Stimulated activated naive CD8-positive, alpha-beta T cell treated with anti-CD3 and anti-CD28 coated beads, Interleukin-15, Interleukin-2, amounts not matched to agents 100 ng/mL and 50 ng/mL, for 24 hours (primary cell): ENCODE measurements at regions not wholly inside any gene's neighbourhood (a gene's known extent, or its start where the extent isn't known, plus 50 kb on each side); places are given as distances from the start of the nearest gene placed in this dataset.

Source experiments
- H3K27ac Mint-ChIP-seq: one replicate; pipeline ENCODE4 v1.8.0; 2021; ENCODE audit warnings: mild to moderate bottlenecking, mixed read lengths
- H3K27me3 Mint-ChIP-seq: one replicate; pipeline ENCODE4 v1.8.0; 2021; ENCODE audit warnings: mixed read lengths
- H3K36me3 Mint-ChIP-seq: one replicate; pipeline ENCODE4 v1.8.0; 2021; ENCODE audit warnings: low read depth, mixed read lengths
- H3K4me1 Mint-ChIP-seq: one replicate; pipeline ENCODE4 v1.8.0; 2021; ENCODE audit warnings: low read depth, mixed read lengths
- H3K4me3 Mint-ChIP-seq: one replicate; pipeline ENCODE4 v1.8.0; 2021; ENCODE audit warnings: mild to moderate bottlenecking, mixed read lengths
- H3K9me3 Mint-ChIP-seq: one replicate; pipeline ENCODE4 v1.8.0; 2021; ENCODE audit warnings: mixed read lengths

DNA sequence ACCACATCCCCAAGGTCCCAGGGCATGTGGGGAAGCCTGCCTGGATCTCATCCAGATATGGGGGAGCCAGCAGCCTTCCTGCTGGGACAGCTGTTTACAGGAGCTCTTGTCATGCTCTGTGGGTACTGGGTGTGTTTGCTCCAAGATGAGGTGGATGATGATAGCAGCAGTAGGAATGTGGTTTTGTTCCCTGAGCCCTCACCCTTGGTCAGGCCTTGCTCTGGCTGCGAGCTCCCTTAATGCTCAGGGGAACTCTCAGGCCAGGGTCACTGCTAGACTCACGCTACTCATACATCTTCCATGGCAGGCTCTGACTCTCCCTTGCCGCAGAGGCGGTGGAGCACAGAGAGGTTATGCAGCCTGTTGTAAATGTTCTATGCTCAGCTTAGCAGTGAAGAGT is 990.3 kb downstream of the AACS start:
- no peak overlapping the region for H3K4me3 Mint-ChIP-seq
- no peaks in the 10 kb centered on the region for H3K36me3 Mint-ChIP-seq
- peaks cover 25% of the 10 kb centered on the region for H3K9me3 Mint-ChIP-seq
- H3K27me3 Mint-ChIP-seq, result no peaks in the 10 kb centered on the region
- no peaks in the 10 kb centered on the region for H3K4me1 Mint-ChIP-seq
- H3K27ac Mint-ChIP-seq, result no peak overlapping the region

- no peak overlapping the region for H3K27ac Mint-ChIP-seq
- peaks cover 3% of the 10 kb centered on the region for H3K9me3 Mint-ChIP-seq
- H3K4me3 Mint-ChIP-seq, result no peak overlapping the region
- no peaks in the 10 kb centered on the region for H3K27me3 Mint-ChIP-seq
- no peaks in the 10 kb centered on the region for H3K36me3 Mint-ChIP-seq
- no peaks in the 10 kb centered on the region for H3K4me1 Mint-ChIP-seq
Measured at GRCh38 chr12:126061777-126062176, 996.5 kb downstream of the AACS start.

- H3K4me1 Mint-ChIP-seq, result no peaks in the 10 kb centered on the region
- H3K27me3 Mint-ChIP-seq, result no peaks in the 10 kb centered on the region
- H3K4me3 Mint-ChIP-seq, result no peak overlapping the region
- H3K36me3 Mint-ChIP-seq, result no peaks in the 10 kb centered on the region
- peaks cover 3% of the 10 kb centered on the region for H3K9me3 Mint-ChIP-seq
- no peak overlapping the region for H3K27ac Mint-ChIP-seq
Measured at GRCh38 chr12:126064028-126064427, 998.8 kb downstream of the AACS start.

- no peak overlapping the region for H3K27ac Mint-ChIP-seq
- H3K27me3 Mint-ChIP-seq, result no peaks in the 10 kb centered on the region
- H3K36me3 Mint-ChIP-seq, result no peaks in the 10 kb centered on the region
- H3K4me1 Mint-ChIP-seq, result no peaks in the 10 kb centered on the region
- H3K9me3 Mint-ChIP-seq, result peaks cover 6% of the 10 kb centered on the region
- no peak overlapping the region for H3K4me3 Mint-ChIP-seq
Measured at GRCh38 chr12:126067626-126068329, 1002.5 kb downstream of the AACS start.

GRCh38 chr12:126069549-126070165 is 1004.4 kb downstream of the AACS start:
- no peaks in the 10 kb centered on the region for H3K36me3 Mint-ChIP-seq
- H3K27me3 Mint-ChIP-seq, result no peaks in the 10 kb centered on the region
- H3K4me1 Mint-ChIP-seq, result no peaks in the 10 kb centered on the region
- peaks cover 6% of the 10 kb centered on the region for H3K9me3 Mint-ChIP-seq
- H3K27ac Mint-ChIP-seq, result no peak overlapping the region
- H3K4me3 Mint-ChIP-seq, result no peak overlapping the region

DNA sequence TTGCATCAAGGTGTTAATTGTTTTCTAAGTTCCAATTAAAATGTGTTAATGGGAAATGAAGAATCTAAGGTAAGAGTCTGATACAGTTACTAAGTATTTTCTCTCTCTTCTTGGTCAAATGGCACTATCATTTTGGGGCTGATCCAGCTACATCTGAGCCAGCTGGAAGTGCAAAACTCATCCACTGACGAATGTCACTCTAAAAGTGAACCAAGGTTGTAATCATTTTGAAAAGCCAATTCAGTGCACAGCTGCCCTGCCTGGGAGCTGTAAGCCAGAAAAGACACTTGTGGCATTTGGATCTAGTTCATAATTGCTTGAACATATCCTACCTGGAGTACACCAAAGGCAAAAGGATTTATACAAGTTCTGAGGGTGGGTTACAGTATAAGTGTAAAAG is 1011.3 kb downstream of the AACS start:
- Mint-ChIP-seq H3K36me3 (no peaks in the 10 kb centered on the region), H3K4me3 (no peak overlapping the region), H3K27me3 (no peaks in the 10 kb centered on the region), H3K4me1 (no peaks in the 10 kb centered on the region), H3K9me3 (peaks cover 5% of the 10 kb centered on the region), H3K27ac (no peak overlapping the region)

- Mint-ChIP-seq H3K27me3 (no peaks in the 10 kb centered on the region), H3K4me3 (no peak overlapping the region), H3K9me3 (peaks cover 12% of the 10 kb centered on the region), H3K36me3 (no peaks in the 10 kb centered on the region), H3K27ac (no peak overlapping the region), H3K4me1 (no peaks in the 10 kb centered on the region)
Measured at GRCh38 chr12:126083926-126084325, 1018.7 kb downstream of the AACS start.

DNA sequence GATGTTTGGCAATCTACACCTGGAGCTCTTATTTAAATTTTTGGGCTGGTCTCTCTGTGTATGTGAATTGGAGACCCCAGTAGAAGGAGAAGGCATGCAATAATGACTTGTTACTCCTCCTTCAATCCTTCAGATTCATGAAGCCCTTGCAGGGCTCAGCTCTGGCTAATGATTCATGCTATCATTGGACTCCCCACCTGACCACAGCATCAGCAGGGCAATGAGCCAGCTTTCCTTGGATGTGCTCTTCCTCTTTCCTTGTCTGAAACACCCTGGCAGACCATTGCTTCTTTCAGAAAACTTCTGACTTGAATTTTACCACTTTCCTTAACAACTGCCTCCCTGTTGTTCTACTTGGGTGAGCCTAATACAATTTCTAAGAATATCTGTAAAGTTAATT is 1019.2 kb downstream of the AACS start:
- no peaks in the 10 kb centered on the region for H3K36me3 Mint-ChIP-seq
- H3K27ac Mint-ChIP-seq, result no peak overlapping the region
- H3K27me3 Mint-ChIP-seq, result no peaks in the 10 kb centered on the region
- H3K4me3 Mint-ChIP-seq, result no peak overlapping the region
- H3K4me1 Mint-ChIP-seq, result no peaks in the 10 kb centered on the region
- H3K9me3 Mint-ChIP-seq, result peaks cover 12% of the 10 kb centered on the region

DNA sequence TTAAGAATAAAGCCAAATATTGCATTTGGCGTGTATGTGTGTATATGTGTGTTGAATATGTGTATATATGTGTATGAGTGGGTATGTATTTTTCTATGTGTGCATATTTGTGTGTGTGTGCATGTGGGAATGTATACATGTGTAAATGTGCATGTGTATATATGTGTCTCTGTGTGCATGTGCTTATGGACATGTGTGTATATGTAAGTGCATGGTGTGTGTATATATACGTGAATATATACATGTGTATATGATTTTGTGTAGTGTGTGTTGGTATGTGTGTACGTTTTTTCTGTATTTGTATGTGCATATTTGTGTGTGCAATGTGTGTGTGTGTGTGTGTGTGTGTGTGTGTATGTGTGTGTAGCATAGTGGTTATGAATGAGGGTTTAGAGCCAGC is 1021.0 kb downstream of the AACS start:
- Mint-ChIP-seq H3K4me1 (no peaks in the 10 kb centered on the region), H3K27me3 (no peaks in the 10 kb centered on the region), H3K27ac (no peak overlapping the region), H3K4me3 (no peak overlapping the region), H3K9me3 (peaks cover 6% of the 10 kb centered on the region), H3K36me3 (no peaks in the 10 kb centered on the region)

GRCh38 chr12:126087692-126088091 is 1022.5 kb downstream of the AACS start:
- Mint-ChIP-seq H3K27me3 (no peaks in the 10 kb centered on the region), H3K4me3 (no peak overlapping the region), H3K9me3 (peaks cover 13% of the 10 kb centered on the region), H3K36me3 (no peaks in the 10 kb centered on the region), H3K4me1 (no peaks in the 10 kb centered on the region), H3K27ac (no peak overlapping the region)

DNA sequence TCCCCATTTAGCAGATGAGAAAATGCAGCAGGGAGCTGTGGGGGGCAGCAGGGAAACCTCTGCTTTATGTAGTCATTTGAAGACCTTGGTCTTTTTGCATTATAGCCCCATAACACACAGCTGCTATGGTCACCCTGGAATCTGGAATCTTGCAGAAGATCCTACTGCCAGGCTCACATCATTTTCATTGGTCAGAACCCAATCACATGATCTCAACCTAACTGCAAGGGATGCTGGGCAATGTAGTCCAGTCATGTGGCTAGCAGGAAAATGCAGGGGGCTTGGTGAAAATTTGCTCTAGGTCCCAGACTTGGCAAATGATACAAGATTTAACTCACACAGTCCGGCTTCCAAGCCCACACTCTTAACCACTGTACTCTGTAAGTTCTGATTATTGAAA is 1028.7 kb downstream of the AACS start:
- peaks cover 13% of the 10 kb centered on the region for H3K9me3 Mint-ChIP-seq
- H3K27me3 Mint-ChIP-seq, result no peaks in the 10 kb centered on the region
- H3K4me1 Mint-ChIP-seq, result no peaks in the 10 kb centered on the region
- H3K4me3 Mint-ChIP-seq, result no peak overlapping the region
- H3K27ac Mint-ChIP-seq, result no peak overlapping the region
- no peaks in the 10 kb centered on the region for H3K36me3 Mint-ChIP-seq

GRCh38 chr12:126095748-126096510 is 1030.7 kb downstream of the AACS start:
- H3K4me1 Mint-ChIP-seq, result no peaks in the 10 kb centered on the region
- H3K27me3 Mint-ChIP-seq, result no peaks in the 10 kb centered on the region
- no peak overlapping the region for H3K4me3 Mint-ChIP-seq
- H3K36me3 Mint-ChIP-seq, result no peaks in the 10 kb centered on the region
- H3K27ac Mint-ChIP-seq, result no peak overlapping the region
- peaks cover 17% of the 10 kb centered on the region for H3K9me3 Mint-ChIP-seq

GRCh38 chr12:126106706-126107105 is 1041.5 kb downstream of the AACS start:
- Mint-ChIP-seq H3K4me3 (no peak overlapping the region), H3K36me3 (no peaks in the 10 kb centered on the region), H3K27ac (no peak overlapping the region), H3K9me3 (peaks cover 3% of the 10 kb centered on the region), H3K4me1 (no peaks in the 10 kb centered on the region), H3K27me3 (no peaks in the 10 kb centered on the region)

DNA sequence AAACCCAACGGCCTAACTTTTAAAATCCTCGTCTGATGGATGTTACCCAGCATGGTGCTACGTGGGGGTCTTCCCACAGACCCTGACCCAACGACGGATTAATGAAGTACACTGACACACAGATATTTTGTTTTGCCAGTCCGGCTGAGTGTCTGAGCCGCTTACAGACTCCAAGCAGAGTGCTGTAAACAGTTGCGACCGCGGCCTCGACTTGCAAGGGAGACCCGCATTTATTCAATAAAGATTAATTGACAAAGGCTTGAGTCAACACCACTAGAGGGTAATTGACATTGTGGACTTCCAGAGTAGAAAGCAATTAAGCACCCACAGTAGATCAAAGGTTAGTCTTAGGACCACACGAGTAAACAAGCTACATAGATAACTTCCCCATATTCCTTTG is 1042.4 kb downstream of the AACS start:
- Mint-ChIP-seq H3K27me3 (no peaks in the 10 kb centered on the region), H3K4me1 (no peaks in the 10 kb centered on the region), H3K27ac (no peak overlapping the region), H3K4me3 (no peak overlapping the region), H3K9me3 (peaks cover 3% of the 10 kb centered on the region), H3K36me3 (no peaks in the 10 kb centered on the region)

- Mint-ChIP-seq H3K4me1 (no peaks in the 10 kb centered on the region), H3K9me3 (peaks cover 3% of the 10 kb centered on the region), H3K27me3 (no peaks in the 10 kb centered on the region), H3K4me3 (no peak overlapping the region), H3K36me3 (no peaks in the 10 kb centered on the region), H3K27ac (no peak overlapping the region)
Measured at GRCh38 chr12:126108247-126108646, 1043.0 kb downstream of the AACS start.
